ENCODE measurements at regions not wholly inside any gene's neighbourhood (a gene's known extent, or its start where the extent isn't known, plus 50 kb on each side); places are given as distances from the start of the nearest gene placed in this dataset.
A peak's percentile ranks its signal among the peaks of the same experiment; 100 is the strongest.

- no peak overlapping the region for H3K4me3 ChIP-seq (ENCODE audit: low read depth, low read length)
- no peak for DNase-seq (ENCODE audit: low read depth)
- no peak for TF ChIP-seq MYC (IDR thresholded peaks at IDR 0.05; ENCODE audit: low read depth, low read length)
- TF ChIP-seq POLR2A (IDR thresholded peaks at IDR 0.05; ENCODE audit: extremely low read depth, insufficient read length), result no peak
- TF ChIP-seq, protein P1, sequence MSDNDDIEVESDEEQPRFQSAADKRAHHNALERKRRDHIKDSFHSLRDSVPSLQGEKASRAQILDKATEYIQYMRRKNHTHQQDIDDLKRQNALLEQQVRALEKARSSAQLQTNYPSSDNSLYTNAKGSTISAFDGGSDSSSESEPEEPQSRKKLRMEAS (IDR thresholded peaks at IDR 0.05; ENCODE audit: low read depth, low read length), result no peak
- TF ChIP-seq CTCF (IDR thresholded peaks at IDR 0.05; ENCODE audit: low read depth, low read length), result no peak
Observed at GRCh38 chr6:90411292-90411781, 114.7 kb upstream of the BACH2 start.

- TF ChIP-seq MYC (IDR thresholded peaks at IDR 0.05; ENCODE audit: low read depth, low read length) (no peak), CTCF (IDR thresholded peaks at IDR 0.05; ENCODE audit: low read depth, low read length) (no peak), POLR2A (IDR thresholded peaks at IDR 0.05; ENCODE audit: extremely low read depth, insufficient read length) (no peak)
- TF ChIP-seq, protein P1 (IDR thresholded peaks at IDR 0.05; ENCODE audit: low read depth, low read length), result no peak
- no peak overlapping the region for H3K4me3 ChIP-seq (ENCODE audit: low read depth, low read length)
- no peak for DNase-seq (ENCODE audit: low read depth)
Observed at GRCh38 chr6:90409700-90410099, 113.1 kb upstream of the BACH2 start.

GRCh38 chr6:90406957-90407356, 110.3 kb upstream of the BACH2 start:
- DNase-seq (ENCODE audit: low read depth), result no peak
- TF ChIP-seq POLR2A (IDR thresholded peaks at IDR 0.05; ENCODE audit: extremely low read depth, insufficient read length) (no peak), MYC (IDR thresholded peaks at IDR 0.05; ENCODE audit: low read depth, low read length) (no peak), CTCF (IDR thresholded peaks at IDR 0.05; ENCODE audit: low read depth, low read length) (no peak)
- TF ChIP-seq, protein P1 (IDR thresholded peaks at IDR 0.05; ENCODE audit: low read depth, low read length), result no peak
- H3K4me3 ChIP-seq (ENCODE audit: low read depth, low read length), result no peak overlapping the region

GRCh38 chr6:90406142-90406794, 109.6 kb upstream of the BACH2 start:
- H3K4me3 ChIP-seq (ENCODE audit: low read depth, low read length), result no peak overlapping the region
- DNase-seq (ENCODE audit: low read depth), result peak; percentile 43
- TF ChIP-seq CTCF (IDR thresholded peaks at IDR 0.05; ENCODE audit: low read depth, low read length) (no peak), POLR2A (IDR thresholded peaks at IDR 0.05; ENCODE audit: extremely low read depth, insufficient read length) (no peak), MYC (IDR thresholded peaks at IDR 0.05; ENCODE audit: low read depth, low read length) (no peak)
- TF ChIP-seq, protein P1 (IDR thresholded peaks at IDR 0.05; ENCODE audit: low read depth, low read length), result no peak

GRCh38 chr6:90403489-90404381, 107.1 kb upstream of the BACH2 start:
- peak; percentile 94 for DNase-seq (ENCODE audit: low read depth)
- peak overlapping the region; percentile 30 for H3K4me3 ChIP-seq (ENCODE audit: low read depth, low read length)
- TF ChIP-seq, protein P1 (IDR thresholded peaks at IDR 0.05; ENCODE audit: low read depth, low read length), result peak; percentile 83
- peak; percentile 92 for TF ChIP-seq MYC (IDR thresholded peaks at IDR 0.05; ENCODE audit: low read depth, low read length)
- no peak for TF ChIP-seq POLR2A (IDR thresholded peaks at IDR 0.05; ENCODE audit: extremely low read depth, insufficient read length)
- TF ChIP-seq CTCF (IDR thresholded peaks at IDR 0.05; ENCODE audit: low read depth, low read length), result no peak
